ENCODE measurements at regions not wholly inside any gene's neighbourhood (a gene's known extent, or its start where the extent isn't known, plus 50 kb on each side); places are given as distances from the start of the nearest gene placed in this dataset.
"Not testable (repeated sequence)": the region's sequence is repeated elsewhere in the genome, so short reads cannot be mapped to it uniquely, and the experiment has no call there.

GRCh38 chr20:29566901-29567635 is 1690.4 kb upstream of the DEFB115 start:
- not testable (repeated sequence) for DNase-seq

GRCh38 chr20:29567671-29568070 is 1689.8 kb upstream of the DEFB115 start:
- DNase-seq: not testable (repeated sequence)

- DNase-seq: not testable (repeated sequence)
Measured at GRCh38 chr20:29570126-29570525, 1687.3 kb upstream of the DEFB115 start.

GRCh38 chr20:29589530-29589929 is 1667.9 kb upstream of the DEFB115 start:
- not testable (repeated sequence) for DNase-seq

- DNase-seq: not testable (repeated sequence)
Measured at GRCh38 chr20:29604163-29604562, 1653.3 kb upstream of the DEFB115 start.

GRCh38 chr20:29606171-29606570 is 1651.3 kb upstream of the DEFB115 start:
- not testable (repeated sequence) for DNase-seq

- DNase-seq: not testable (repeated sequence)
Measured at GRCh38 chr20:29629395-29629794, 1628.1 kb upstream of the DEFB115 start.
